Endothelial cell of umbilical vein (primary cell): ENCODE measurements at regions not wholly inside any gene's neighbourhood (a gene's known extent, or its start where the extent isn't known, plus 50 kb on each side); places are given as distances from the start of the nearest gene placed in this dataset.

Experiments
- BruUV-seq: library from RNA; stranded (reverse); fragments of 400-500 nt; replicated peaks from 2 replicates; lab custom pipeline; 2021; lab: Mats Ljungman, UMichigan
- CTCF ChIA-PET: fragments of 300-600, 350-600 bp; sonication (Branson Sonifier 250); formaldehyde crosslinking; loops from one replicate; lab custom pipeline; 2021; ENCODE audit warnings: antibody characterized with exemption, inconsistent platforms; lab: Charles Lee
- POLR2A ChIA-PET: fragments of 300-600, 350-600 bp; sonication (Branson Sonifier 250); formaldehyde crosslinking; loops from one replicate; lab custom pipeline; 2021; ENCODE audit warnings: antibody characterized with exemption, inconsistent platforms; lab: Charles Lee
- DNase-seq: peaks from one replicate; pipeline ENCODE4 v3.0.0-alpha.2; 2011; ENCODE audit warnings: low read depth, low spot score
- FAIRE-seq: peaks from 2 replicates; lab custom pipeline; 2011; peaks lifted over from hg19 to GRCh38; lab: Jason Lieb, UNC
- H2AFZ ChIP-seq: 2 replicates; pipeline ENCODE4 v1.6.0; 2012; ENCODE audit warnings: low read depth, low read length, control low read depth, inconsistent platforms
- H3K27ac ChIP-seq: 2 replicates; pipeline ENCODE4 v1.5.1; 2011; ENCODE audit warnings: low read depth, mild to moderate bottlenecking, control low read depth, low read length, moderate library complexity; ENCODE audit not compliant: insufficient read depth
- H3K27me3 ChIP-seq, 2 experiments: 2 replicates each; pipeline versions ENCODE4 v1.6.0 to v1.6.1; 2011; ENCODE audit warnings: low read length in 2 of 2, mixed read lengths in 1 of 2; ENCODE audit not compliant: control insufficient read depth in 2 of 2, insufficient read depth in 2 of 2
- H3K36me3 ChIP-seq, 2 experiments: 2 replicates in 1 of 2; 3 replicates in 1 of 2; pipeline ENCODE4 v1.5.1; 2011; ENCODE audit warnings: low read length in 2 of 2, mild to moderate bottlenecking in 1 of 2, moderate library complexity in 1 of 2; ENCODE audit not compliant: control insufficient read depth in 2 of 2, insufficient read depth in 2 of 2; ENCODE audit errors: extremely low read depth in 1 of 2
- H3K4me1 ChIP-seq: 3 replicates; pipeline ENCODE4 v1.5.1; 2011; ENCODE audit warnings: mild to moderate bottlenecking, low read length; ENCODE audit not compliant: control insufficient read depth, insufficient read depth; ENCODE audit errors: extremely low read depth
- H3K4me2 ChIP-seq: 2 replicates; pipeline ENCODE4 v1.6.1; 2011; ENCODE audit warnings: low read length, control low read depth, mixed read lengths; ENCODE audit not compliant: insufficient read depth
- H3K4me3 ChIP-seq, 3 experiments: fragments of 200-600 bp in 1 of 3; sonication (generic), shearing (Covaris generic) in 1 of 3; replicated peaks in 1 of 3; 2 replicates each; pipeline ENCODE4 v1.5.1; 2011 to 2016; ENCODE audit warnings: control low read depth in 3 of 3, low read length in 3 of 3, mild to moderate bottlenecking in 2 of 3, inconsistent platforms in 1 of 3, low read depth in 1 of 3, moderate library complexity in 1 of 3; ENCODE audit not compliant: insufficient read depth in 1 of 3
- H3K79me2 ChIP-seq: 2 replicates; pipeline ENCODE4 v1.6.0; 2012; ENCODE audit warnings: low read length, inconsistent platforms; ENCODE audit not compliant: control insufficient read depth, insufficient read depth
- H3K9ac ChIP-seq: replicated peaks from 2 replicates; pipeline ENCODE3; 2011; ENCODE audit warnings: low read length, control low read depth; ENCODE audit not compliant: insufficient read depth; ENCODE audit errors: extremely low read depth
- H3K9me1 ChIP-seq: replicated peaks from 3 replicates; pipeline ENCODE4 v1.6.0; 2011; ENCODE audit warnings: mild to moderate bottlenecking, low read length; ENCODE audit not compliant: control insufficient read depth, insufficient read depth; ENCODE audit errors: extremely low read depth
- H3K9me3 ChIP-seq: replicated peaks from 2 replicates; pipeline ENCODE4 v1.5.1; 2012; ENCODE audit warnings: low read length, inconsistent platforms; ENCODE audit not compliant: control insufficient read depth, insufficient read depth
- H4K20me1 ChIP-seq: replicated peaks from 2 replicates; pipeline ENCODE3; 2011; ENCODE audit warnings: mild to moderate bottlenecking, low read length; ENCODE audit not compliant: control insufficient read depth, insufficient read depth; ENCODE audit errors: extremely low read depth
- EZH2 ChIP-seq: IDR thresholded peaks from 2 replicates; pipeline ENCODE4 v1.6.1; 2012; ENCODE audit warnings: borderline replicate concordance, low read depth, mild to moderate bottlenecking, moderate library complexity, low read length, inconsistent platforms; ENCODE audit not compliant: severe bottlenecking
- FOS ChIP-seq: IDR thresholded peaks from 2 replicates; pipeline ENCODE4 v1.6.1; 2011; ENCODE audit warnings: mild to moderate bottlenecking, low read length, moderate library complexity, borderline replicate concordance; ENCODE audit not compliant: insufficient read depth
- GATA2 ChIP-seq: IDR thresholded peaks from 2 replicates; pipeline ENCODE4 v1.7.0; 2011; ENCODE audit warnings: low read depth, mild to moderate bottlenecking, moderate library complexity, mixed read lengths, low read length; ENCODE audit not compliant: insufficient read length, insufficient read depth
- JUN ChIP-seq: IDR thresholded peaks from 2 replicates; pipeline ENCODE4 v1.6.1; 2011; ENCODE audit warnings: borderline replicate concordance, low read depth; ENCODE audit not compliant: insufficient read length, insufficient read depth
- MYC ChIP-seq: IDR thresholded peaks from one replicate; pipeline ENCODE4 v1.6.1; 2011; ENCODE audit warnings: mild to moderate bottlenecking, low read depth, low read length
- POLR2A ChIP-seq: IDR thresholded peaks from 2 replicates; pipeline ENCODE4 v1.6.1; 2012; ENCODE audit warnings: low read depth, mild to moderate bottlenecking, control low read depth, low read length
- POLR2AphosphoS5 ChIP-seq: IDR thresholded peaks from 2 replicates; pipeline ENCODE4 v1.6.1; 2012; ENCODE audit warnings: low read depth, mild to moderate bottlenecking, control low read depth, low read length, moderate library complexity; ENCODE audit not compliant: insufficient read depth
- dilution Hi-C: fragments of 300-500 bp; cut with MboI; formaldehyde crosslinking; loops from one replicate; pipeline ENCODE4 v1.15.0; 2019; ENCODE audit warnings: low sequenced_read_pairs; ENCODE audit not compliant: extremely low pct_ligation_motif_present
- intact Hi-C: fragments of 100-400 bp; cut with micrococcal nuclease; formaldehyde crosslinking; loops from one replicate; pipeline ENCODE4 v1.10.0; 2022
- TF ChIP-seq, protein P1 (sequence below): IDR thresholded peaks from 2 replicates; pipeline ENCODE4 v1.6.1; 2011; ENCODE audit not compliant: insufficient read depth, insufficient read length
- TF ChIP-seq, protein P2 (sequence below), 2 donors: IDR thresholded peaks; 1 replicate in 1 of 2; 2 replicates in 1 of 2; pipeline ENCODE4 v1.5.1; 2011; ENCODE audit warnings: low read length in 2 of 2, mild to moderate bottlenecking in 2 of 2, moderate library complexity in 2 of 2, control low read depth in 1 of 2, inconsistent platforms in 1 of 2, low read depth in 1 of 2; ENCODE audit not compliant: insufficient read depth in 1 of 2; ENCODE audit errors: extremely low read depth in 1 of 2

- BruUV-seq = no TSS peak
- H3K79me2 ChIP-seq = no peaks in the 10 kb centered on the region
- no peak overlapping the region for H3K4me3 ChIP-seq
- no peaks in the 10 kb centered on the region for H3K36me3 ChIP-seq
- no peak overlapping the region for H3K27ac ChIP-seq
- FAIRE-seq (peak; percentile 55), DNase-seq (peak; percentile 68)
- no peak overlapping the region for H3K9ac ChIP-seq
- H4K20me1 ChIP-seq = no peaks in the 10 kb centered on the region
- TF ChIP-seq FOS (no peak), JUN (no peak), MYC (no peak), EZH2 (no peak), POLR2A (no peak), POLR2AphosphoS5 (no peak), GATA2 (no peak)
- TF ChIP-seq, protein P1, sequence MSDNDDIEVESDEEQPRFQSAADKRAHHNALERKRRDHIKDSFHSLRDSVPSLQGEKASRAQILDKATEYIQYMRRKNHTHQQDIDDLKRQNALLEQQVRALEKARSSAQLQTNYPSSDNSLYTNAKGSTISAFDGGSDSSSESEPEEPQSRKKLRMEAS = no peak
- TF ChIP-seq, protein P2, sequence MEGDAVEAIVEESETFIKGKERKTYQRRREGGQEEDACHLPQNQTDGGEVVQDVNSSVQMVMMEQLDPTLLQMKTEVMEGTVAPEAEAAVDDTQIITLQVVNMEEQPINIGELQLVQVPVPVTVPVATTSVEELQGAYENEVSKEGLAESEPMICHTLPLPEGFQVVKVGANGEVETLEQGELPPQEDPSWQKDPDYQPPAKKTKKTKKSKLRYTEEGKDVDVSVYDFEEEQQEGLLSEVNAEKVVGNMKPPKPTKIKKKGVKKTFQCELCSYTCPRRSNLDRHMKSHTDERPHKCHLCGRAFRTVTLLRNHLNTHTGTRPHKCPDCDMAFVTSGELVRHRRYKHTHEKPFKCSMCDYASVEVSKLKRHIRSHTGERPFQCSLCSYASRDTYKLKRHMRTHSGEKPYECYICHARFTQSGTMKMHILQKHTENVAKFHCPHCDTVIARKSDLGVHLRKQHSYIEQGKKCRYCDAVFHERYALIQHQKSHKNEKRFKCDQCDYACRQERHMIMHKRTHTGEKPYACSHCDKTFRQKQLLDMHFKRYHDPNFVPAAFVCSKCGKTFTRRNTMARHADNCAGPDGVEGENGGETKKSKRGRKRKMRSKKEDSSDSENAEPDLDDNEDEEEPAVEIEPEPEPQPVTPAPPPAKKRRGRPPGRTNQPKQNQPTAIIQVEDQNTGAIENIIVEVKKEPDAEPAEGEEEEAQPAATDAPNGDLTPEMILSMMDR (IDR thresholded peaks at IDR 0.05; ENCODE audit: extremely low read depth in 1 of 2, insufficient read depth in 1 of 2, low read depth in 1 of 2, low read length in 2 of 2) = no peak
- ChIA-PET CTCF (interaction anchor here (1.1 to 2.2 kb wide), 4 partner anchors 9 to 331 kb away, joined by 4 to 18 read pairs (median 6); no protein-coding TSS in a partner anchor), POLR2A (no interaction called here)
- no peaks in the 10 kb centered on the region for H3K9me3 ChIP-seq
- no peak overlapping the region for H2AFZ ChIP-seq
- no peaks in the 10 kb centered on the region for H3K4me1 ChIP-seq
- peaks cover 0 to 2% of the 10 kb centered on the region in 2 experiments for H3K27me3 ChIP-seq
- H3K4me2 ChIP-seq = peak overlapping the region; percentile 14
- intact Hi-C loops (no loop called here), dilution Hi-C loops (no loop called here)
- H3K9me1 ChIP-seq = no peaks in the 10 kb centered on the region
Observed at GRCh38 chr16:73163238-73163815, 115.4 kb upstream of the ZFHX3 start.
